Natural killer cell (primary cell): ENCODE measurements at regions not wholly inside any gene's neighbourhood (a gene's known extent, or its start where the extent isn't known, plus 50 kb on each side); places are given as distances from the start of the nearest gene placed in this dataset.

Source experiments
- ATAC-seq, 3 donors: fragments of 150-1000 bp in 2 of 3; fragments of 200-7000 bp in 1 of 3; cut with Tn5 transposase; 1 replicate in 1 of 3; 2 replicates in 2 of 3; pipeline ENCODE4 v1.10.0; 2021; ENCODE audit warnings: mild to moderate bottlenecking in 2 of 3, moderate library complexity in 2 of 3
- DNase-seq, 2 donors: peaks; one replicate each; pipeline versions ENCODE4 v3.0.0 to v3.0.0-alpha.2; 2013 to 2021; ENCODE audit warnings: mixed read lengths in 1 of 2
- H3K27ac ChIP-seq: one replicate; pipeline ENCODE4 v1.5.1; 2013; ENCODE audit warnings: mild to moderate bottlenecking, low read length
- H3K27me3 ChIP-seq: one replicate; pipeline ENCODE4 v1.6.1; 2013; ENCODE audit warnings: low read length; ENCODE audit not compliant: control insufficient read depth, insufficient read depth
- H3K36me3 ChIP-seq: one replicate; pipeline ENCODE4 v1.6.1; 2013; ENCODE audit warnings: low read length; ENCODE audit not compliant: control insufficient read depth, insufficient read depth
- H3K4me1 ChIP-seq: one replicate; pipeline ENCODE4 v1.6.1; 2013; ENCODE audit warnings: low read length; ENCODE audit not compliant: control insufficient read depth, insufficient read depth
- H3K4me3 ChIP-seq: one replicate; pipeline ENCODE4 v1.5.1; 2013; ENCODE audit warnings: low read length
- H3K9me3 ChIP-seq: one replicate; pipeline ENCODE4 v1.6.1; 2013; ENCODE audit warnings: low read length; ENCODE audit not compliant: control insufficient read depth, insufficient read depth
- H3K27ac Mint-ChIP-seq, 2 donors: one replicate each; pipeline ENCODE4 v1.8.0; 2022; ENCODE audit warnings: mild to moderate bottlenecking in 2 of 2, mixed read lengths in 2 of 2, moderate library complexity in 1 of 2
- H3K27me3 Mint-ChIP-seq, 2 donors: one replicate each; pipeline ENCODE4 v1.8.0; 2022; ENCODE audit warnings: low read depth in 2 of 2, mixed read lengths in 2 of 2
- H3K36me3 Mint-ChIP-seq: one replicate; pipeline ENCODE4 v1.8.0; 2022; ENCODE audit warnings: mixed read lengths
- H3K4me1 Mint-ChIP-seq, 2 donors: one replicate each; pipeline ENCODE4 v1.8.0; 2022; ENCODE audit warnings: mixed read lengths in 2 of 2
- H3K4me3 Mint-ChIP-seq: one replicate; pipeline ENCODE4 v1.8.0; 2022; ENCODE audit warnings: mild to moderate bottlenecking, moderate library complexity, mixed read lengths
- H3K9me3 Mint-ChIP-seq, 2 donors: one replicate each; pipeline ENCODE4 v1.8.0; 2022; ENCODE audit warnings: mixed read lengths in 2 of 2
- WGBS: methylation state at CpG from one replicate; pipeline ENCODE4 v1.1.7; 2013; ENCODE audit warnings: missing lambda C conversion rate; ENCODE audit not compliant: insufficient coverage; 5-methylcytosine and 5-hydroxymethylcytosine counted together
- intact Hi-C: fragments of 100-400 bp; cut with micrococcal nuclease; formaldehyde crosslinking; loops from one replicate; pipeline ENCODE4 v1.14.2; 2022
- TF ChIP-seq, protein P1 (sequence below): fragments of 200-600 bp; IDR thresholded peaks from one replicate; pipeline ENCODE4 v1.8.0; 2022; ENCODE audit warnings: antibody characterized with exemption

DNA sequence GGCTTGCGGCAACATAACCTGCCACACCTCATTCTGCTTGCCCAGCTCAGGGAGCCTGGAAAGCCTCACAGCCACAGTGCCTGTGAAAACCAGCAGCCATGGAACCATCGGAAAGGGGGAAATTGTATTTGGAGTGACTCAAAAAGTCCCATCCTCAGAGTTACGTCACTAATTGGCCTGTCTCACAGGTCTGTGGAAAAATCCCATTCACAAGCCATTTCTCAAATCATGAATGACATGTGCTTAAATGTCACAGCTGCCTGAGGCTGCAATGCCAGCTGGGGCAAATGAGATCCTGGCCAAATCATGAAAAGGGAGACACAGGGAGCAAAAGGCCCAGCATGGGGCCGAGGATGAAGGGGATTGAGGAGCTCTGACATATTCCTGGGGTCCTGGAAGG is 486.9 kb upstream of the RAB6C start:
- Histone ChIP-seq H3K27ac (no peak overlapping the region), H3K9me3 (no peaks in the 10 kb centered on the region), H3K27me3 (no peaks in the 10 kb centered on the region), H3K4me1 (no peaks in the 10 kb centered on the region), H3K4me3 (no peak overlapping the region), H3K36me3 (no peaks in the 10 kb centered on the region)
- ATAC-seq = no peak
- Mint-ChIP-seq H3K27me3 (no peaks in the 10 kb centered on the region), H3K4me1 (no peaks in the 10 kb centered on the region), H3K27ac (no peak overlapping the region), H3K4me3 (no peak overlapping the region), H3K9me3 (no peaks in the 10 kb centered on the region), H3K36me3 (no peaks in the 10 kb centered on the region)
- WGBS = 92% methylated on average over 4 of the region's 4 CpGs
- intact Hi-C loops = no loop called here
- TF ChIP-seq, protein P1, sequence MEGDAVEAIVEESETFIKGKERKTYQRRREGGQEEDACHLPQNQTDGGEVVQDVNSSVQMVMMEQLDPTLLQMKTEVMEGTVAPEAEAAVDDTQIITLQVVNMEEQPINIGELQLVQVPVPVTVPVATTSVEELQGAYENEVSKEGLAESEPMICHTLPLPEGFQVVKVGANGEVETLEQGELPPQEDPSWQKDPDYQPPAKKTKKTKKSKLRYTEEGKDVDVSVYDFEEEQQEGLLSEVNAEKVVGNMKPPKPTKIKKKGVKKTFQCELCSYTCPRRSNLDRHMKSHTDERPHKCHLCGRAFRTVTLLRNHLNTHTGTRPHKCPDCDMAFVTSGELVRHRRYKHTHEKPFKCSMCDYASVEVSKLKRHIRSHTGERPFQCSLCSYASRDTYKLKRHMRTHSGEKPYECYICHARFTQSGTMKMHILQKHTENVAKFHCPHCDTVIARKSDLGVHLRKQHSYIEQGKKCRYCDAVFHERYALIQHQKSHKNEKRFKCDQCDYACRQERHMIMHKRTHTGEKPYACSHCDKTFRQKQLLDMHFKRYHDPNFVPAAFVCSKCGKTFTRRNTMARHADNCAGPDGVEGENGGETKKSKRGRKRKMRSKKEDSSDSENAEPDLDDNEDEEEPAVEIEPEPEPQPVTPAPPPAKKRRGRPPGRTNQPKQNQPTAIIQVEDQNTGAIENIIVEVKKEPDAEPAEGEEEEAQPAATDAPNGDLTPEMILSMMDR = no peak
- DNase-seq = no peak

DNA sequence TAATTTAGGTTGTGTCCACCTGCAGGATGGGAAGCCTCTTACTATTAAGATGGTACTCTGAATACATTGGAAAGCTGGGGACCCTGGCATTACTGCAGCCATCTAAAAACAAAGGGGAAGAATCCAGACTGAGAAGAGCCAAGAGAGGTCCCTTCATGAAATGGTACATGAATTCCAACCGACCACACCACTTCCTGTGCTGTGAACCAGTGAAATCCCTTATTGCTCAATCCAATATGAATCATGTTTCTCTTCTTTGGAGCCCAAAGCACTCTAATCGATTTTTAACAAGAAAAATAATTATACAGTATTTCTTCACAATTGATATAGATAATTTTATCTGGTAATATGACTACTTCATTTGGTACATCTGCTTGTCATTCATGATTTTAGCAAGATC is 479.7 kb upstream of the RAB6C start:
- no peak for ATAC-seq
- Histone ChIP-seq H3K36me3 (no peaks in the 10 kb centered on the region), H3K4me3 (no peak overlapping the region), H3K27ac (no peak overlapping the region), H3K27me3 (no peaks in the 10 kb centered on the region), H3K9me3 (no peaks in the 10 kb centered on the region), H3K4me1 (no peaks in the 10 kb centered on the region)
- WGBS = 47% methylated on average over 1 of the region's 2 CpGs
- H3K9me3 Mint-ChIP-seq = no peaks in the 10 kb centered on the region
- DNase-seq = no peak
- H3K4me3 Mint-ChIP-seq = no peak overlapping the region
- H3K27me3 Mint-ChIP-seq = no peaks in the 10 kb centered on the region
- TF ChIP-seq, protein P1 = no peak
- intact Hi-C loops = no loop called here
- H3K27ac Mint-ChIP-seq = no peak overlapping the region
- no peaks in the 10 kb centered on the region for H3K4me1 Mint-ChIP-seq
- H3K36me3 Mint-ChIP-seq = no peaks in the 10 kb centered on the region

DNA sequence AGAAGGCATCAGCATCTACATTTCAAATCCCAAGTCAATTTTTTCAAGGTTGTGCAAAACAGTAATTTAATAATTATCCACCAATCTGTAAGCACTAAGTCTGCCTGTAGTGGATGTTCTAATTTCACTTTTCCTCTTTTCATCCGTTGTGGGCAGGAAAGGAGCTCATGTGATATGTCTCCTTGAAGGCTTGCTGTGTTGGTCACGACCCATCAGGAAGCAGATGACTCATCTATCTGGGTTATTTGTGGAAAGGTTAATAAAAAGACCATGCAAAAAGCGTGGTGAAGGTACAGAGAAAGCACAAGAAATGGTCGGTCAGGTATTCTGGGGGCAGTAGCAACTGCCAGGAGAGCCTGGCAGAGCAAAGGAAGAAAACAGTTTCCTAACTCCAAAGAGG is 476.7 kb upstream of the RAB6C start:
- H3K27me3 ChIP-seq = no peaks in the 10 kb centered on the region
- no peaks in the 10 kb centered on the region for H3K27me3 Mint-ChIP-seq
- H3K4me3 ChIP-seq = no peak overlapping the region
- H3K4me1 Mint-ChIP-seq = no peaks in the 10 kb centered on the region
- H3K9me3 Mint-ChIP-seq = no peaks in the 10 kb centered on the region
- no peak for ATAC-seq
- no peaks in the 10 kb centered on the region for H3K36me3 ChIP-seq
- TF ChIP-seq, protein P1 = no peak
- intact Hi-C loops = no loop called here
- no peaks in the 10 kb centered on the region for H3K4me1 ChIP-seq
- no peak overlapping the region for H3K27ac Mint-ChIP-seq
- H3K27ac ChIP-seq = no peak overlapping the region
- no peaks in the 10 kb centered on the region for H3K36me3 Mint-ChIP-seq
- no peak for DNase-seq
- H3K4me3 Mint-ChIP-seq = no peak overlapping the region
- no peaks in the 10 kb centered on the region for H3K9me3 ChIP-seq
- WGBS = 24% methylated on average over 4 of the region's 4 CpGs

DNA sequence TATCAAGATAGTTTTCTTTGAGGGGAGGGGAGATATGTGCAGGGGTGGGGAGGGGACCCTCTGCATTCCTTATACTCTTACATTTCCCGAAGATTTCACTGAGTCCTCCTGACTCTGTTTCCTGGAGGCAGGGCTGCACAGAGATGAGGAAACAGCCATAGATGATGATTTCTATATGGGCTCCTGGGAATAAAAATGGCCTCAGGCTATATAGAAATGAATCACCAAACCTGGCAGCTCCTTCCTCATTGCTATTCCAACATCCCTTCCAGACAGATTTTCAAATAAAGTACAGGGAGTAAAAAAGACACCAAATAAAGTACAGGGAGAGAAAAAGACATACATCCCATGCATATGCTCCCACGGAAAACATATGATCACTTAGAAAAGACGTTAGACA is 474.8 kb upstream of the RAB6C start:
- H3K4me1 ChIP-seq = no peaks in the 10 kb centered on the region
- DNase-seq = no peak
- intact Hi-C loops = no loop called here
- no peaks in the 10 kb centered on the region for H3K9me3 ChIP-seq
- no peak overlapping the region for H3K4me3 ChIP-seq
- Mint-ChIP-seq H3K36me3 (no peaks in the 10 kb centered on the region), H3K27ac (no peak overlapping the region), H3K9me3 (no peaks in the 10 kb centered on the region), H3K27me3 (no peaks in the 10 kb centered on the region), H3K4me1 (no peaks in the 10 kb centered on the region), H3K4me3 (no peak overlapping the region)
- no CpG with 5 or more reads among the region's 3 CpGs for WGBS
- no peak overlapping the region for H3K27ac ChIP-seq
- TF ChIP-seq, protein P1 = no peak
- no peaks in the 10 kb centered on the region for H3K36me3 ChIP-seq
- no peaks in the 10 kb centered on the region for H3K27me3 ChIP-seq
- no peak for ATAC-seq
